Left lung (tissue), 4 donors: ENCODE measurements at regions not wholly inside any gene's neighbourhood (a gene's known extent, or its start where the extent isn't known, plus 50 kb on each side); places are given as distances from the start of the nearest gene placed in this dataset.

Experiments
- ATAC-seq: fragments of 200-7000 bp; cut with Tn5 transposase; one replicate; pipeline ENCODE4 v1.9.1; 2020; ENCODE audit warnings: moderate library complexity
- DNase-seq, 4 donors: peaks; one replicate each; pipeline ENCODE4 v3.0.0-alpha.2; 2013 to 2020
- H3K27ac ChIP-seq, 2 donors: fragments of 200-600 bp; sonication (generic) in 1 of 2; one replicate each; pipeline versions ENCODE4 v1.5.0 to v1.8.0; 2020 to 2021
- H3K27me3 ChIP-seq, 2 donors: fragments of 200-600 bp; sonication (generic) in 1 of 2; one replicate each; pipeline versions ENCODE4 v1.5.0 to v1.8.0; 2020 to 2021
- H3K36me3 ChIP-seq, 2 donors: fragments of 200-600 bp; sonication (generic) in 1 of 2; one replicate each; pipeline versions ENCODE4 v1.5.0 to v1.8.0; 2020 to 2021
- H3K4me1 ChIP-seq, 2 donors: fragments of 200-600 bp; one replicate each; pipeline ENCODE4 v1.8.0; 2021
- H3K4me3 ChIP-seq, 2 donors: fragments of 200-600 bp; sonication (generic) in 1 of 2; one replicate each; pipeline versions ENCODE4 v1.5.0 to v1.8.0; 2020 to 2021; ENCODE audit warnings: mild to moderate bottlenecking in 1 of 2
- H3K9me3 ChIP-seq, 2 donors: fragments of 200-600 bp; sonication (generic) in 1 of 2; one replicate each; pipeline versions ENCODE4 v1.5.0 to v1.8.0; 2020 to 2021
- intact Hi-C, 2 donors: fragments of 100-400 bp; cut with DNase I; formaldehyde crosslinking; loops; one replicate each; pipeline versions ENCODE4 v1.11.2 to v1.14.2; 2022
- TF ChIP-seq, protein P1 (sequence below), 2 donors: fragments of 200-600 bp; sonication (generic) in 1 of 2; IDR thresholded peaks; one replicate each; pipeline versions ENCODE4 v1.5.0 to v1.8.0; 2021; ENCODE audit warnings: antibody characterized with exemption in 2 of 2
- donor health status: DM: no; HTN: yes; CAD: no.
- donor health status: DM: no; HTN: no; CAD: no.

DNA sequence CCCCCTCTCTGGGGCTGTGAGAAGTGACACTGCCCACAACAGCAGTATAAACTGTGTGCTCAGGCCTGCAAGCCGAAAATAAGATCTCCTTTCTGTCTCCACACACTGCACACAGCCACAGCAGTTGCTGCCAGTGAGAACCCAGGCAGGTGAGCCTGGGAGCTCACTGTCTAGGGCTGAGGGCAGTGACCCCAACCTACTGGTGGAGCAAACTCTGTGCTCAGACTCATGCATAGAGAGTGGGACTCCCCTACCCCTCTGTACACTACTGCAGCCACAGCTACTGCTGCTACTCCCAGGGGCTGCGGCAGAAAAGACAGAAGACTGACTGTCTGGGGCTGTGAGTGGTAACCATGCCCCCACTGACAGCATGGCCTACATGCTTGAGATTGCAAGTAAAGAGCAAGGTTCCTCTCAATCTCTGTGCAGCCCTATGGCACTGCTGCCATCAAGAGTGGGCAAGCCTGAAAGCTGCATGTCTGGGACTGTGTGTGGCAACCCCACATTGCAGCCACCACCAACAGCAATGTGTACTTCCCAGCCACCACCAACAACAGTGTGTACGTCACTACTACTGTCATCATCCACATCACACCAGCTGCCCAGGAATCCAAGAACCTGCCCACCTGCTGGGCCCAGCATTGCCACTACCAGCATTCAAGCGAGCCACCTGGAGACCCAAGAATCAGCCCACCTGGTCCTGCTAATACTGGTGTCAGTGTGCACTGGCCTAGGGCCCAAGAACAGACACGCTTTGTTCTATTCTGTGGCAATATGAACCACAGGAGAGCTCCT is 226.1 kb downstream of the XPNPEP1 start:
- Histone ChIP-seq H3K4me3 (no peak overlapping the region), H3K4me1 (no peaks in the 10 kb centered on the region), H3K27ac (no peak overlapping the region), H3K9me3 (no peaks in the 10 kb centered on the region), H3K27me3 (no peaks in the 10 kb centered on the region), H3K36me3 (no peaks in the 10 kb centered on the region)
- ATAC-seq = no peak
- DNase-seq = no peak
- TF ChIP-seq, protein P1, sequence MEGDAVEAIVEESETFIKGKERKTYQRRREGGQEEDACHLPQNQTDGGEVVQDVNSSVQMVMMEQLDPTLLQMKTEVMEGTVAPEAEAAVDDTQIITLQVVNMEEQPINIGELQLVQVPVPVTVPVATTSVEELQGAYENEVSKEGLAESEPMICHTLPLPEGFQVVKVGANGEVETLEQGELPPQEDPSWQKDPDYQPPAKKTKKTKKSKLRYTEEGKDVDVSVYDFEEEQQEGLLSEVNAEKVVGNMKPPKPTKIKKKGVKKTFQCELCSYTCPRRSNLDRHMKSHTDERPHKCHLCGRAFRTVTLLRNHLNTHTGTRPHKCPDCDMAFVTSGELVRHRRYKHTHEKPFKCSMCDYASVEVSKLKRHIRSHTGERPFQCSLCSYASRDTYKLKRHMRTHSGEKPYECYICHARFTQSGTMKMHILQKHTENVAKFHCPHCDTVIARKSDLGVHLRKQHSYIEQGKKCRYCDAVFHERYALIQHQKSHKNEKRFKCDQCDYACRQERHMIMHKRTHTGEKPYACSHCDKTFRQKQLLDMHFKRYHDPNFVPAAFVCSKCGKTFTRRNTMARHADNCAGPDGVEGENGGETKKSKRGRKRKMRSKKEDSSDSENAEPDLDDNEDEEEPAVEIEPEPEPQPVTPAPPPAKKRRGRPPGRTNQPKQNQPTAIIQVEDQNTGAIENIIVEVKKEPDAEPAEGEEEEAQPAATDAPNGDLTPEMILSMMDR (IDR thresholded peaks at IDR 0.05) = no peak
- intact Hi-C loops = no loop called here

DNA sequence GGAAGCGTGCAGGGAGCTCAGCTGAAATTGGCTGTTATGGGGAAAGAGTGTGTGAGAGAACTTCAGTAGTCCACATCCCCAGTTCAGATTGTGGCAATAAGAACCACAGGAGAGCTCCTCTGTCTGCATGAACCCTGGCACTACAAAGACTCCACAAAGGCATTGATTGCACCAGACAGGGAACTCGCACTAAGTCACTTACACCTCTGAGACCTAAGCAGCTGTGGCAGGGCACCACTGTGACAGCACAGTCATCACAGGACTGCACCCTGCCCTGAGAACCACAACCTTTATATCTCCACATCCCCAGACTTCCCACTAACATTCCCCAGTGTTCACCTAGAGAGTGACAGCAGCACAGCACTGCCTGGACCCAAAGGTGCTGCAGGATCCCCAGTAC is 226.8 kb downstream of the XPNPEP1 start:
- intact Hi-C loops = no loop called here
- TF ChIP-seq, protein P1 (IDR thresholded peaks at IDR 0.05) = no peak
- Histone ChIP-seq H3K4me3 (no peak overlapping the region), H3K9me3 (no peaks in the 10 kb centered on the region), H3K4me1 (no peaks in the 10 kb centered on the region), H3K27ac (no peak overlapping the region), H3K27me3 (no peaks in the 10 kb centered on the region), H3K36me3 (no peaks in the 10 kb centered on the region)
- DNase-seq = no peak
- ATAC-seq = no peak

DNA sequence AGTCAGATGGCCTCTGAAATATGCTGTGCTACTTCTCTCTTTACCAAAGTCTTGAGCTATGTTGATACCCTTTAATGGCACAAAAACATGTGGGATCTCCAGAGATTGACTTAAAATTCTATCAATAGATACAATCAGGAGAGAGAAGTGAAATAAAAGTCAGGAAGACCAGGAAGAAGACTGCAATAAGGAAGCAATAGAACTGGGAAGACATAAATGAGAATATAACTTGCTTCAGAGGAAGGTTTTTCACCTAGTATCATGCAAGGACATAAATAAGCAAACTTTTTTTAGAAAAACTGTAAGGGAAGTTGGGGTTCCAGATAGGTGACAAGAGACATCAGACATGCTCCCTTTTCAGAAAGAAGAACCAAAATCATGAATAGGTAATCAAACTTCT is 227.3 kb downstream of the XPNPEP1 start:
- no peaks in the 10 kb centered on the region for H3K9me3 ChIP-seq
- no peaks in the 10 kb centered on the region for H3K4me1 ChIP-seq
- no peak overlapping the region for H3K27ac ChIP-seq
- TF ChIP-seq, protein P1 (IDR thresholded peaks at IDR 0.05) = no peak
- no peak overlapping the region for H3K4me3 ChIP-seq
- H3K27me3 ChIP-seq = no peaks in the 10 kb centered on the region
- no peaks in the 10 kb centered on the region for H3K36me3 ChIP-seq
- ATAC-seq = no peak
- intact Hi-C loops = no loop called here
- DNase-seq = no peak

- DNase-seq (no peak), ATAC-seq (no peak)
- Histone ChIP-seq H3K27me3 (no peaks in the 10 kb centered on the region), H3K36me3 (no peaks in the 10 kb centered on the region), H3K4me1 (no peaks in the 10 kb centered on the region), H3K9me3 (peaks cover 0 to 10% of the 10 kb centered on the region in 2 donors), H3K27ac (no peak overlapping the region), H3K4me3 (no peak overlapping the region)
- intact Hi-C loops = no loop called here
- TF ChIP-seq, protein P1 (IDR thresholded peaks at IDR 0.05) = no peak
These were observed 233.5 kb downstream of the XPNPEP1 start for GRCh38 chr10:109689785-109690184.

DNA sequence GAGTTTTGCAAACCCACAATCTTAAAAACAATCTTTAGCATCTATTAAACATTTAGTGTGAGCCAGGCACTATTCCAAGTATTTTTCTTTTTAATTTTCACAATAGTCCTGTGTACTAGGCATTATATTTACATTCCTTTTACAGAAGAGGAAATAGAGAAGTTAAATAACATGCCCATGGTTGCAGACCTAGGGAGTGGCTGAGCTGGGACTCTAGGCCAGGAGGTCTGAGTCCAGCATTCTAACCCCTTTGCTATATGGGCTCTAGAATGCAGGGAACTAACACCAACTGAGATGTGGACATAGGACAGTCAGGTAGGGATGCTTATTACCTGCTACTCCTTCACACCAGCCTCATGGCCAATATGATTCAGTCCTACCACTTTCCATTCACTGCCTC is 243.8 kb downstream of the XPNPEP1 start:
- Histone ChIP-seq H3K27ac (no peak overlapping the region), H3K4me3 (no peak overlapping the region), H3K27me3 (no peaks in the 10 kb centered on the region), H3K36me3 (no peaks in the 10 kb centered on the region), H3K9me3 (no peaks in the 10 kb centered on the region), H3K4me1 (no peaks in the 10 kb centered on the region)
- ATAC-seq = no peak
- TF ChIP-seq, protein P1 (IDR thresholded peaks at IDR 0.05) = no peak
- intact Hi-C loops = no loop called here
- no peak for DNase-seq
